HUES6 (cell line): ENCODE measurements at regions not wholly inside any gene's neighbourhood (a gene's known extent, or its start where the extent isn't known, plus 50 kb on each side); places are given as distances from the start of the nearest gene placed in this dataset.

Experiments
- H3K27ac ChIP-seq: 2 replicates; pipeline ENCODE4 v1.7.0; 2013; ENCODE audit warnings: low read depth, mild to moderate bottlenecking, low read length, inconsistent platforms
- H3K27me3 ChIP-seq: 2 replicates; pipeline ENCODE4 v1.6.1; 2013; ENCODE audit warnings: low read length; ENCODE audit not compliant: control insufficient read depth, insufficient read depth
- H3K36me3 ChIP-seq: 2 replicates; pipeline ENCODE4 v1.6.1; 2013; ENCODE audit warnings: low read length; ENCODE audit not compliant: control insufficient read depth, insufficient read depth
- H3K4me1 ChIP-seq: 2 replicates; pipeline ENCODE4 v1.6.1; 2013; ENCODE audit warnings: low read length; ENCODE audit not compliant: control insufficient read depth, insufficient read depth
- H3K4me3 ChIP-seq: 2 replicates; pipeline ENCODE4 v1.5.1; 2013; ENCODE audit warnings: low read depth, low read length
- H3K9ac ChIP-seq: one replicate; pipeline ENCODE4 v1.6.1; 2013; ENCODE audit warnings: mild to moderate bottlenecking, low read length
- H3K9me3 ChIP-seq: 2 replicates; pipeline ENCODE4 v1.6.1; 2013; ENCODE audit warnings: low read depth, low read length; ENCODE audit not compliant: control insufficient read depth, insufficient read depth

GRCh38 chr1:208531003-208531750, 287.0 kb upstream of the PLXNA2 start:
- no peak overlapping the region for H3K4me3 ChIP-seq
- H3K36me3 ChIP-seq, result no peaks in the 10 kb centered on the region
- no peak overlapping the region for H3K27ac ChIP-seq
- H3K27me3 ChIP-seq, result no peaks in the 10 kb centered on the region
- peaks cover 10% of the 10 kb centered on the region for H3K4me1 ChIP-seq
- no peak overlapping the region for H3K9ac ChIP-seq
- H3K9me3 ChIP-seq, result no peaks in the 10 kb centered on the region

DNA sequence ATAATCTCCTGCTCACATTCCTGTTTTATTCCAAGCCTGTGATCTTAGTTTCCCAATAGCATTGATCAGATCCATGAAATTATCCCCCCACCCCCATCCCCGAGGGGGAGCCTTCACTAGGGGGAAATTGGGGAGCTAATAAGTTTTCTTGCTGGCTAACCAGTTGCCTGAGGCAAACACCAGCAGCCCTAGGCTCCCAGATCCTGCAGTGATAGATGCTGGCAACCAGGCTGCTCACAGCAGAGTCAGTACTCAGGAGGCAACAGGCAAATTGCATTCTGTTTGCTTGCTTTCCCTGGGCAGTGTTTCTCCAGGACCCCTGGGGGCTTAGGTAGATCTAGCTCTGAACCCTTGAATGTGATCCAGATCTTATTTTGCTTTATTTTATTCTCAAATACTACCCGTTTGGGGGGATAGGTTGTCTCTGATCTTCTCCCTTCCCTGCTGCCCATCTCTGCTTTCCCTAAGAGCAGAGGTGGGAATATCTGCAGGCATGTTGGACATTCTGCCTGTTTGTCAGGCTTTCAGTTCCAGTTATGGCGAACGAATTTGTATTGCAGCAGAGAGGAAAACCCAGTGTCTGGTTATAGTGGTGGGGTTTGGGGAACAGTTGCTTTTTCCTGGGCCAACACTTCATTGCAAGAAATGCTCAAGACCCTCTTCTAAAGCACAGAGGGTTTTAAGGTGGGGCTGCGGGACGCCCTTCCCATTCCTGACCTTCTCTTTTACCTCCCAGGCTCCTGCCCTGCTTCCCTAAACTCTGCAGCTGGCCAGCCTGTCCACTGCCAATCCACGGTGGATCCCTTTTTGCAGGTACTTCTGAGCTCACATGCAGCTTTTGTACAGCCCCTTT, 289.8 kb upstream of the PLXNA2 start:
- Histone ChIP-seq H3K4me1 (peaks cover 14% of the 10 kb centered on the region), H3K27me3 (no peaks in the 10 kb centered on the region), H3K9me3 (no peaks in the 10 kb centered on the region), H3K4me3 (no peak overlapping the region), H3K36me3 (no peaks in the 10 kb centered on the region), H3K9ac (no peak overlapping the region), H3K27ac (no peak overlapping the region)

DNA sequence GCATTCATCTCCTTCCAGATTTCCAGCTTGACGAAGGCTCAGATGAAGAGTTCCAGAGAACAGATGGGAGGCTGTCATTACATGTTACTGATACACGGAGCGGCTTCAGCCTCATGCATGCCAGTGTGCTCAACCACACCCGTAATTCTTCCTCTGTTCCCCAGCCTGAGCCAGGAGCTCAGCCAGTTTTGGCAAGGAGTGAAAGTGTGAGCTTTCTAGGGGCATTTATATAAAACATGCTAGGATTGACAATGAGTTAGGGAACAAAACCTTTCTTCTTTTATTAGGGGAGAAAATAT, 290.4 kb upstream of the PLXNA2 start:
- Histone ChIP-seq H3K4me3 (no peak overlapping the region), H3K9me3 (no peaks in the 10 kb centered on the region), H3K36me3 (no peaks in the 10 kb centered on the region), H3K4me1 (peaks cover 14% of the 10 kb centered on the region), H3K27me3 (no peaks in the 10 kb centered on the region), H3K27ac (no peak overlapping the region), H3K9ac (no peak overlapping the region)

- Histone ChIP-seq H3K27me3 (no peaks in the 10 kb centered on the region), H3K9me3 (no peaks in the 10 kb centered on the region), H3K27ac (no peak overlapping the region), H3K9ac (no peak overlapping the region), H3K4me3 (no peak overlapping the region), H3K4me1 (peaks cover 14% of the 10 kb centered on the region), H3K36me3 (no peaks in the 10 kb centered on the region)
Measured at GRCh38 chr1:208534979-208535378, 290.8 kb upstream of the PLXNA2 start.

DNA sequence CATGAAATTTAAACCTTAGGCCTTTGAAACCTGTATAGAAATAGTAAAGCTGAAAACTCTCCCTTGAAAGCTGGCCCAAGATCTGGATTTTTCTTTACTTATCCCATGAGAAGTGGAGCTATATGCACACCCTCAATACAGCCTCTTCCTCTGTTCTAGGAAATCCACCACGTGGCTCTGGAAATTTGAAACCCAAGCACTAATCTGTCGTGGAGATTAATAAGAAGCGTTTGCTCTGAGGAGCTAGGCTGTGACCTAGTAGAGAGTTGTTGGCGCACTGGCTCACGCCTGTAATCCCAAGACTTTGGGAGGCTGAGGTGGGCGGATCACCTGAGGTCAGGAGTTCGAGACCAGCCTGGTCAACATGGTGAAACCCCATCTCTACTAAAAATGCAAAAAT, 291.3 kb upstream of the PLXNA2 start:
- Histone ChIP-seq H3K27me3 (no peaks in the 10 kb centered on the region), H3K4me3 (no peak overlapping the region)

DNA sequence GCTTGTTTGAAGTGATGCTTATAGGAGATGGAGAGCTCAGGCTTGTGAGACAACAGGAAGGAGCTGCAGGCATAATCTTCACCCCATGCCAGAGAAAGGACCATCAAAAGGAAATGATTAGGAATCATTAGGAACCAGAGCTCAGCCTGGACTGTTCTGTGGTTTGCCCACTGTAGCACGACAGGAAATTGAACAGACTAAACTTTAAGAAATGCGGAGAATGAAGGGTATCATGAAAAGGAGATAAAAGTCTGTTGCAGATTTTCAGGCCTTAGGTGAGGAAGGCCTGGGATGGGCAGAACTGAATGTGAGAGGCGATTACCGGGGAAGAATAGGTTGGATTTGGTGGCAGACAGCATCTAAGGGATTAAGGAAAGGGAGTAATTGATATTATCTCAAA, 292.0 kb upstream of the PLXNA2 start:
- Histone ChIP-seq H3K4me3 (no peak overlapping the region), H3K4me1 (peaks cover 14% of the 10 kb centered on the region), H3K27ac (no peak overlapping the region), H3K9ac (no peak overlapping the region), H3K27me3 (no peaks in the 10 kb centered on the region), H3K36me3 (no peaks in the 10 kb centered on the region), H3K9me3 (no peaks in the 10 kb centered on the region)

More for the DNA sequence above, 291.3 kb upstream of the PLXNA2 start:
- no peak overlapping the region for H3K27ac ChIP-seq
- H3K9me3 ChIP-seq, result no peaks in the 10 kb centered on the region
- H3K9ac ChIP-seq, result no peak overlapping the region
- H3K36me3 ChIP-seq, result no peaks in the 10 kb centered on the region
- peaks cover 14% of the 10 kb centered on the region for H3K4me1 ChIP-seq

DNA sequence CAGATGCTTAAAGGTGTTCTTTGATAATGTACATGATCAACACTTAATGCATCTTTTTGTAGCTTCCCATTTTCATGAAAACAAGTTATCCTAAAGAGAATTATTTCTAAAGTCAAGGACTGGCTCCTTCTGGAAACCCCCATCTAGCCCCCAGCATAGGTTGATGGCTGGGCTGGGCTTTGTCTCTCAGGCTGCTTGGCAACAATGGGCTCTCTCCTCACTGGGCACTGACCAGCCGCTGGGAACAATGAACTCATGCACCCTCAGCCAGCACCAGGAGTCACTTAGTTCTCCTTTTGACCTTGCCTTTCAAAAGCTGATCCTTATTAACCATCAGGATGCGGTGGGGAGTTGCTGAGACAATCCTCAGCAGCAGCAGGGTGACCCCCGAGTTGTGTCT, 293.0 kb upstream of the PLXNA2 start:
- no peak overlapping the region for H3K4me3 ChIP-seq
- H3K36me3 ChIP-seq, result no peaks in the 10 kb centered on the region
- H3K27ac ChIP-seq, result no peak overlapping the region
- H3K27me3 ChIP-seq, result no peaks in the 10 kb centered on the region
- no peak overlapping the region for H3K9ac ChIP-seq
- H3K9me3 ChIP-seq, result no peaks in the 10 kb centered on the region
- H3K4me1 ChIP-seq, result peaks cover 8% of the 10 kb centered on the region; the same call in 1 of the 2 replicates

DNA sequence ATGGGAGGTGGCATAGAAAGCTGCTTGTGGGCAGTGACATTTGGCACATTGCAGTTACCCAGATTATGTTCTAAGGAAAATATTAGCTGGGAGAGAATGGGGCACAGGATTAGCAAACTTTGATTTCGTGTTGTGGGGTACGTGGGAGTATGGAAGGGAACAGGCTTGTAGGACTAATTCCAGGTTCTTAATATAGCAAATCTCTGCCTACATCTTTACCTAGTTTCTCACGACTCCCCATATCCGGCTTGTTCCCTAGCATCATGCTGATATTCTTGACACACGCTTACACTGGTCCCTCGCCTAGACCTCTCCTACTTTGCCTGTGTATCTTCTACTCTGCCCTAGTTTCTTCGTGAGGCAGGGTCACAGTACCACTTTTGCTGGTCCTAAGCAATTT, 293.9 kb upstream of the PLXNA2 start:
- no peaks in the 10 kb centered on the region for H3K27me3 ChIP-seq
- no peak overlapping the region for H3K27ac ChIP-seq

DNA sequence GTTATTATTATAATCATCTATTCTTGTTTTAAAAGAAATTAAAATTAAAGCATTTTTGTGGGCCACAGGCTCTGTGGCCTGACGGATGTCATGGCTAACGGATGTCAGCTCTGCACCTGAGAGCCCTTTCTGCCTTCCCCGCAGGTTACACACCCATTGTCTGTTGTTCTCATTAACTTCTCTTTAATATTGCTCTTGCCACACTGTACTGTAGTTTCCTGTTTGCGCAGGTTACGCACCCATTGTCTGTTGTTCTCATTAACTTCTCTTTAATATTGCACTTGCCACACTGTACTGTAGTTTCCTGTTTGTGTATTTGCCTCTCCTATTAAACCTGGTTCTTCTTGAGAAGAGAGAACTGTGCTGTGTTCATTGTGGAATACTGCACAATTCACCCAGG, 294.4 kb upstream of the PLXNA2 start:
- Histone ChIP-seq H3K9ac (no peak overlapping the region), H3K4me1 (peaks cover 8% of the 10 kb centered on the region; the same call in 1 of the 2 replicates), H3K36me3 (no peaks in the 10 kb centered on the region), H3K9me3 (no peaks in the 10 kb centered on the region), H3K4me3 (no peak overlapping the region), H3K27me3 (no peaks in the 10 kb centered on the region), H3K27ac (no peak overlapping the region)

More for the DNA sequence above, 293.9 kb upstream of the PLXNA2 start:
- H3K9me3 ChIP-seq, result no peaks in the 10 kb centered on the region
- peaks cover 8% of the 10 kb centered on the region; the same call in 1 of the 2 replicates for H3K4me1 ChIP-seq
- H3K36me3 ChIP-seq, result no peaks in the 10 kb centered on the region
- H3K9ac ChIP-seq, result no peak overlapping the region
- H3K4me3 ChIP-seq, result no peak overlapping the region

DNA sequence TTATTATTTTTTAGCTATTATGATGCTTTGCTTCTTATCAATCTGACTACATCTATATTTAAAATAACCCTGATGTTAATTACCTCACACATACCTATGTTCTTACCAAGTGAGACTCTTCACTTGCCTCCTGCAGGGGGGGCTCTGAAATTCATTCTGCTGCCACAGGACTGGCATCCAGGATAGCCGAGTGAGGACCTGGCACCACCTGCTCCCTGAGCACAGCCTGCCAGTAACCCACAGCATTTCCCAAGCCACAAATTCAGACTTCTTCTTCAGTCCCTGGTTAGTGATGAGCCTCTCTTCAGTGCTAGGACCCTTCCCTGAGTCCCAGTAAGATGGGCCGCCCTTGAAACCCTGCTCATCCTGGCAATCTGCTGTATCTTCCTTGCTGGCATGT, 296.5 kb upstream of the PLXNA2 start:
- no peaks in the 10 kb centered on the region for H3K9me3 ChIP-seq
- no peaks in the 10 kb centered on the region for H3K27me3 ChIP-seq
- no peak overlapping the region for H3K4me3 ChIP-seq
- H3K4me1 ChIP-seq, result peaks cover 4% of the 10 kb centered on the region; the same call in 1 of the 2 replicates
- H3K9ac ChIP-seq, result no peak overlapping the region
- H3K36me3 ChIP-seq, result no peaks in the 10 kb centered on the region
- no peak overlapping the region for H3K27ac ChIP-seq

GRCh38 chr1:208541225-208541855, 297.2 kb upstream of the PLXNA2 start:
- Histone ChIP-seq H3K27ac (no peak overlapping the region), H3K27me3 (no peaks in the 10 kb centered on the region)

More at GRCh38 chr1:208541225-208541855, 297.2 kb upstream of the PLXNA2 start:
- Histone ChIP-seq H3K9me3 (no peaks in the 10 kb centered on the region), H3K9ac (no peak overlapping the region), H3K4me3 (no peak overlapping the region), H3K36me3 (no peaks in the 10 kb centered on the region), H3K4me1 (peaks cover 4% of the 10 kb centered on the region; the same call in 1 of the 2 replicates)
